ENCODE measurements at regions not wholly inside any gene's neighbourhood (a gene's known extent, or its start where the extent isn't known, plus 50 kb on each side); places are given as distances from the start of the nearest gene placed in this dataset.

DNA sequence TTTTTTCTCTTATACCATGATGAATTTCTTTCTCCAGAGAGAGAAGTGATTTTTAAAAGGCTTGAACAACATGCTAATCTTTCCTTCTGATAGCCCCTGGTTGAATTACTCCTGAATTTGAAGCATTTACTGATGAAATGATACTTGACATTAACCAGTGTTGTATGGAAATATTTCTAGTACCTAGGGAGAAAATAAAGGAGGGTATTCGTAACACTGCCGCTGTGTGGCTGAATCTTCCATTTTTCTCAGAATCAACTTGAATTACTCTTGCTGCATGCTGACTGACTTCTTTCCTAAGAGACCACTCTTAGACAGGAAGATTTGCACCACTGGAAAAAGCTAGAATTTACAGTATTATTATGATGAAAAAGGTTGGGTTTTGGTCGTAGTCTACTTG lies 118.3 kb downstream of the FAT3 start:
- ChIA-PET POLR2A (no interaction called here), CTCF (interaction anchor here (1.0 kb wide), 1 partner anchor 11 kb away, joined by 3 read pairs; no protein-coding TSS in a partner anchor)
- no peak for TF ChIP-seq ELF4 (IDR thresholded peaks at IDR 0.05)
- no peak for TF ChIP-seq SP1 (IDR thresholded peaks at IDR 0.05)
- TF ChIP-seq ZNF384 (IDR thresholded peaks at IDR 0.05) = no peak
- no peak for TF ChIP-seq CTBP1 (IDR thresholded peaks at IDR 0.05; ENCODE audit: borderline replicate concordance)
- TF ChIP-seq BHLHE40 (IDR thresholded peaks at IDR 0.05; ENCODE audit: borderline replicate concordance) = no peak
- TF ChIP-seq ARNT (IDR thresholded peaks at IDR 0.05) = no peak
- no peak for TF ChIP-seq TARDBP (IDR thresholded peaks at IDR 0.05)
- TF ChIP-seq, protein P1, sequence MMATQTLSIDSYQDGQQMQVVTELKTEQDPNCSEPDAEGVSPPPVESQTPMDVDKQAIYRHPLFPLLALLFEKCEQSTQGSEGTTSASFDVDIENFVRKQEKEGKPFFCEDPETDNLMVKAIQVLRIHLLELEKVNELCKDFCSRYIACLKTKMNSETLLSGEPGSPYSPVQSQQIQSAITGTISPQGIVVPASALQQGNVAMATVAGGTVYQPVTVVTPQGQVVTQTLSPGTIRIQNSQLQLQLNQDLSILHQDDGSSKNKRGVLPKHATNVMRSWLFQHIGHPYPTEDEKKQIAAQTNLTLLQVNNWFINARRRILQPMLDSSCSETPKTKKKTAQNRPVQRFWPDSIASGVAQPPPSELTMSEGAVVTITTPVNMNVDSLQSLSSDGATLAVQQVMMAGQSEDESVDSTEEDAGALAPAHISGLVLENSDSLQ (IDR thresholded peaks at IDR 0.05) = no peak
- no peak for TF ChIP-seq FOXA1 (IDR thresholded peaks at IDR 0.05)
- no peak for TF ChIP-seq LEF1 (IDR thresholded peaks at IDR 0.05; ENCODE audit: borderline replicate concordance)
- TF ChIP-seq FOXK2 (IDR thresholded peaks at IDR 0.05) = no peak
- no peak for TF ChIP-seq NFRKB (IDR thresholded peaks at IDR 0.05)
- TF ChIP-seq HDGF (IDR thresholded peaks at IDR 0.05; ENCODE audit: borderline replicate concordance) = no peak
- no peak for TF ChIP-seq L3MBTL2 (conservative IDR thresholded peaks at IDR 0.05)
- TF ChIP-seq SUZ12 (IDR thresholded peaks at IDR 0.05) = no peak
- TF ChIP-seq FOXM1 (IDR thresholded peaks at IDR 0.05; ENCODE audit: borderline replicate concordance) = no peak
- no peak for DNase-seq (ENCODE audit: extremely low spot score)

DNA sequence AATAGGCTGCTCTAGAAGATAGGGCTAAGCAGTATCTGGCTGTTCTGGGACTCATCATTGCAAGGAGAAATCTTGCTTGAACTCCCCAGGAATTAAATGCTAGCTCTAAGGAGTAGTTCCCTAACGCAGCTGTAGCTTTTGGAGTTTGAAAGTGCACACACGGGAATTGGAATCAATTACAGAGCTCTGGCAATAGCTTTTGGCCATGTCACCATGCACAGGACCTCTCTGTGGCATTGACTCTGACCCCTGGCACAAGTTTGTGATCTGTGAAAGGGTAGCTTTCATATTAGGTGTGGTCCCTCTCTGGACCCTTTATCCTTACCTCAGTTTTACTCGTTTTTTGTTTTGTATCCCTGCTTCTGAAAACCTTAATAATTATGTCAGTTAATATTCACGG lies 121.6 kb downstream of the FAT3 start:
- TF ChIP-seq ZNF384 (IDR thresholded peaks at IDR 0.05) = no peak
- TF ChIP-seq L3MBTL2 (conservative IDR thresholded peaks at IDR 0.05) = no peak
- TF ChIP-seq SP1 (IDR thresholded peaks at IDR 0.05) = no peak
- no peak for TF ChIP-seq FOXA1 (IDR thresholded peaks at IDR 0.05)
- no peak for TF ChIP-seq NFRKB (IDR thresholded peaks at IDR 0.05)
- TF ChIP-seq CTBP1 (IDR thresholded peaks at IDR 0.05; ENCODE audit: borderline replicate concordance) = no peak
- no peak for TF ChIP-seq TARDBP (IDR thresholded peaks at IDR 0.05)
- no peak for TF ChIP-seq FOXM1 (IDR thresholded peaks at IDR 0.05; ENCODE audit: borderline replicate concordance)
- no peak for TF ChIP-seq ARNT (IDR thresholded peaks at IDR 0.05)
- TF ChIP-seq FOXK2 (IDR thresholded peaks at IDR 0.05) = no peak
- ChIA-PET POLR2A (interaction anchor here (0.9 to 2.0 kb wide), 2 partner anchors 50 to 120 kb away, joined by 3 to 7 read pairs; no protein-coding TSS in a partner anchor), CTCF (no interaction called here)
- no peak for DNase-seq (ENCODE audit: extremely low spot score)

DNA sequence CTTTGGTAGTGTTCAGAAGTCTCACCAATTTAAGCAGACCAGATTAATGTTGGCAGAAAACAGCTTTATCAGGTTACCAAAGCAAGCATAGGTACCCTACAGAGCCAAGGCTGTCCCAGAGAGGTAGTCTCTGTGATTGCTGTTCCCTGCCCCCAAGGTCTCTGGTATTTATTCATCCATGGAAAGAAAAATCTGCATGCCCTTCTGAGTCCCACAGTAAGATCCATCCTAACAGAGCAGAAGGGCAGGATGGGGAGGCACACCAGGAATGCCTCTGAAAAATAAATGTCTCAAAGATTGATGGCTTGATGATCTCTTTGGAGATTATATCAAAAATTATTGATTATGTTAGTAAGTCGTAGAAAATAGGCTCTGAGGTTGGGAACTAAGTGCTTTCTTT lies 122.8 kb downstream of the FAT3 start:
- no peak for DNase-seq (ENCODE audit: extremely low spot score)
- CTCF ChIA-PET = interaction anchor here (0.7 kb wide), 1 partner anchor 211 kb away, joined by 3 read pairs; no protein-coding TSS in a partner anchor
- POLR2A ChIA-PET = no interaction called here
- TF ChIP-seq ZNF384 (IDR thresholded peaks at IDR 0.05) (no peak), LEF1 (IDR thresholded peaks at IDR 0.05; ENCODE audit: borderline replicate concordance) (no peak), FOXK2 (IDR thresholded peaks at IDR 0.05) (no peak), SUZ12 (IDR thresholded peaks at IDR 0.05) (no peak), CTBP1 (IDR thresholded peaks at IDR 0.05; ENCODE audit: borderline replicate concordance) (no peak), FOXA1 (IDR thresholded peaks at IDR 0.05) (no peak), ELF4 (IDR thresholded peaks at IDR 0.05) (no peak), SP1 (IDR thresholded peaks at IDR 0.05) (no peak), FOXM1 (IDR thresholded peaks at IDR 0.05; ENCODE audit: borderline replicate concordance) (no peak), HDGF (IDR thresholded peaks at IDR 0.05; ENCODE audit: borderline replicate concordance) (no peak), L3MBTL2 (conservative IDR thresholded peaks at IDR 0.05) (no peak), NFRKB (IDR thresholded peaks at IDR 0.05) (no peak), TARDBP (IDR thresholded peaks at IDR 0.05) (no peak), BHLHE40 (IDR thresholded peaks at IDR 0.05; ENCODE audit: borderline replicate concordance) (no peak), ARNT (IDR thresholded peaks at IDR 0.05) (no peak)
- TF ChIP-seq, protein P1 (IDR thresholded peaks at IDR 0.05) = no peak

DNA sequence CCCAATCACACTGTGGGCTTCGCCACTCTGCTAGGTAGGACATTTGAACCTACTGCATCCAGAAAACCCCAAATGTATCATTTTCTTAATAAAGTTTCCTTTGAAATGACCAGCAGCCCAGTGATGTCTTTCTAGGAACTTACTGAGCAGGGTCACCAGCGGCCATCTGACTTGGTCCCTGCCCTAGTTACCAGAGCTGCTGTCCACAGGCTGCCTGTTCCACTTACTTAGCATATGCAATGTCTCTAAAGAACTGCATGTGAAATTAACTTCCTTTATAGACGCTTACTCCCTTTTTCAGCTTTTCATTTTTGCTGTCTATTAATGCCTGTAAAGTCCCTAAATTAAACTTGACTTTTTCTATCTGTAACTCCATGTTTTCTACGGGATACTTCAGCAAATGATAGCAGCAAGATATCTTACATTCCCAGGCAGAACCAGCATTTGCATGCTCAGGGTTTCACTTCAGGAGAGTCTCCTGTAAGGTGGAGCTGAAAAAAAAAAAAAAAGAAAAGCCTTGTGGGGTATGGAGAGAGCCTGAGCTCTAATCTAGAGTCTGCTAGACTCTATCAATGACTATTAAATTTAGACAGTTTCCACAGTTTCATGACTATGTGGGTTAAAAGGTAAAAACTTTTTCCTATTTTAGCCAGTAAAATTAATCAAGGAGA lies 125.0 kb downstream of the FAT3 start:
- no peak for TF ChIP-seq ARNT (IDR thresholded peaks at IDR 0.05)
- no peak for TF ChIP-seq HDGF (IDR thresholded peaks at IDR 0.05; ENCODE audit: borderline replicate concordance)
- TF ChIP-seq ZNF384 (IDR thresholded peaks at IDR 0.05) = no peak
- TF ChIP-seq FOXA1 (IDR thresholded peaks at IDR 0.05) = no peak
- no peak for TF ChIP-seq LEF1 (IDR thresholded peaks at IDR 0.05; ENCODE audit: borderline replicate concordance)
- TF ChIP-seq FOXK2 (IDR thresholded peaks at IDR 0.05) = no peak
- no peak for TF ChIP-seq L3MBTL2 (conservative IDR thresholded peaks at IDR 0.05)
- no peak for TF ChIP-seq CTBP1 (IDR thresholded peaks at IDR 0.05; ENCODE audit: borderline replicate concordance)
- POLR2A ChIA-PET = no interaction called here
- CTCF ChIA-PET = interaction anchor here (1.1 kb wide), 1 partner anchor 9 kb away, joined by 7 read pairs; no protein-coding TSS in a partner anchor
- no peak for DNase-seq (ENCODE audit: extremely low spot score)

DNA sequence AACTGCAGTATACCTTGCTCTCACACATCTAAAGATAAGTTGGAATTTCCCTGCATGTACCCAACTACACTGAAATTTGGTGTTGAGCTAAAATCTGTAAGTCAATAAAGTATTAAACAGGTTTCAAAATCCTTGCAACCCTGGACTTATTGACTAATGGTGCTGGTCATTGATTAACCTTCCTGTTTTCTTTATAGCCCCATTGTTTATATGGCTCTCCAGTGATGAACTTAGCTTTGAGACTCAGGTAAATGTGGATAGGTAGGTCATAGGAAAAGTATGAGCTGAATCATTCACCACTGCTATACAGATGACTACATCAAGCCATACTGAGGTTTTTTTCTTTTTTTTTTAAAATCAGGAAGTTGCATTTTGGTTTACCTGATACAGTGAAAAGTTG lies 132.7 kb downstream of the FAT3 start:
- CTCF ChIA-PET = interaction anchor here (3.4 kb wide), 1 partner anchor 17 kb away, joined by 12 read pairs; no protein-coding TSS in a partner anchor
- TF ChIP-seq LEF1 (IDR thresholded peaks at IDR 0.05; ENCODE audit: borderline replicate concordance) (no peak), FOXM1 (IDR thresholded peaks at IDR 0.05; ENCODE audit: borderline replicate concordance) (no peak), TARDBP (IDR thresholded peaks at IDR 0.05) (no peak), HDGF (IDR thresholded peaks at IDR 0.05; ENCODE audit: borderline replicate concordance) (no peak), SUZ12 (IDR thresholded peaks at IDR 0.05) (no peak), ZNF384 (IDR thresholded peaks at IDR 0.05) (no peak), L3MBTL2 (conservative IDR thresholded peaks at IDR 0.05) (no peak), FOXK2 (IDR thresholded peaks at IDR 0.05) (no peak), ARNT (IDR thresholded peaks at IDR 0.05) (no peak), NFRKB (IDR thresholded peaks at IDR 0.05) (no peak), SP1 (IDR thresholded peaks at IDR 0.05) (no peak)
- POLR2A ChIA-PET = no interaction called here
- no peak for DNase-seq (ENCODE audit: extremely low spot score)

DNA sequence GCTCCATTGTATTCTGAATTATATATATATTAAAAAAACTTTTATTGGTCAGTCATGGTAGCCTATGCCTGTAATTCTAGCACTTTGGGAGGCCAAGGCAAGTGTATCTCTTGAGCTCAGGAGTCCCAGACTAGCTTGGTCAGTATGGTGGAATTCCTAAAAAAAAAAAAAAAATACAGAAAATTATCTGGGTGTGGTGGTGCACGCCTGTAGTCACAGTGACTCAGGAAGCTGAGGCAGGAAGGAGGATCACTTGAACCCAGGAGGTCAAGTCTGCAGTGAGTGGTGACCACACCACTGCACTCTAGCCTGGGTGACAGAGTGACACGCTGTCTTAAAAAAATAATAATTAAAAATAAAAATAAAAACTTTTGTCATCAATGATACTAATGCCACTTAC lies 133.2 kb downstream of the FAT3 start:
- DNase-seq (ENCODE audit: extremely low spot score) = no peak
- ChIA-PET POLR2A (no interaction called here), CTCF (interaction anchor here (3.4 kb wide), 1 partner anchor 17 kb away, joined by 12 read pairs; no protein-coding TSS in a partner anchor)
- TF ChIP-seq TARDBP (IDR thresholded peaks at IDR 0.05) (no peak), L3MBTL2 (conservative IDR thresholded peaks at IDR 0.05) (no peak), ARNT (IDR thresholded peaks at IDR 0.05) (no peak), HDGF (IDR thresholded peaks at IDR 0.05; ENCODE audit: borderline replicate concordance) (no peak), FOXM1 (IDR thresholded peaks at IDR 0.05; ENCODE audit: borderline replicate concordance) (no peak), SUZ12 (IDR thresholded peaks at IDR 0.05) (no peak), CTBP1 (IDR thresholded peaks at IDR 0.05; ENCODE audit: borderline replicate concordance) (no peak), ZNF384 (IDR thresholded peaks at IDR 0.05) (no peak), LEF1 (IDR thresholded peaks at IDR 0.05; ENCODE audit: borderline replicate concordance) (no peak), SP1 (IDR thresholded peaks at IDR 0.05) (no peak), NFRKB (IDR thresholded peaks at IDR 0.05) (no peak), FOXA1 (IDR thresholded peaks at IDR 0.05) (no peak)
- TF ChIP-seq, protein P1 (IDR thresholded peaks at IDR 0.05) = no peak

Measured in HEK293T (cell line).